ENCODE measurements at regions not wholly inside any gene's neighbourhood (a gene's known extent, or its start where the extent isn't known, plus 50 kb on each side); places are given as distances from the start of the nearest gene placed in this dataset.

DNA sequence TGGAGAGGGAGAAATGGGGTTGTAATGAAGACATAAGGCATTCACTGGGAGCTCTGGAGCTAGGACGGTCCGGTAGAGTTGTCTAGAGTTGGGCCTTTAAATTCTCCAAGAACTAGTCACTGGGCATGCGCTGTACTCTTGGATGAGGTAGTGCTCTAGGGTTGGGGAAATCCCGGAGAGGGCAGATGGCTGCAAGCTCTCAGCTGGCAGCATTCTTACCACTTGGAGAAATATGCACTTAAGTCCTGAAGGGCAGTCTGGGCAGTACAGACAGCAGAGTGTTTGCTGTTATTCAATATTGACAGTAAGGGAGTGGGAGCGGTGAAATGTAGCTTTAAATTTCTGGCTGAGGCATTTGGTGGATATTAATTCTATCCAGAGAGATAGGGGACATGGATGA, 214.6 kb downstream of the RDH14 start:
- Mint-ChIP-seq H3K36me3 (ENCODE audit: low read depth) (no peaks in the 10 kb centered on the region), H3K9me3 (peaks cover 2% of the 10 kb centered on the region), H3K27ac (no peak overlapping the region), H3K4me3 (no peak overlapping the region), H3K27me3 (no peaks in the 10 kb centered on the region), H3K4me1 (no peaks in the 10 kb centered on the region)
- TF ChIP-seq, protein P1, sequence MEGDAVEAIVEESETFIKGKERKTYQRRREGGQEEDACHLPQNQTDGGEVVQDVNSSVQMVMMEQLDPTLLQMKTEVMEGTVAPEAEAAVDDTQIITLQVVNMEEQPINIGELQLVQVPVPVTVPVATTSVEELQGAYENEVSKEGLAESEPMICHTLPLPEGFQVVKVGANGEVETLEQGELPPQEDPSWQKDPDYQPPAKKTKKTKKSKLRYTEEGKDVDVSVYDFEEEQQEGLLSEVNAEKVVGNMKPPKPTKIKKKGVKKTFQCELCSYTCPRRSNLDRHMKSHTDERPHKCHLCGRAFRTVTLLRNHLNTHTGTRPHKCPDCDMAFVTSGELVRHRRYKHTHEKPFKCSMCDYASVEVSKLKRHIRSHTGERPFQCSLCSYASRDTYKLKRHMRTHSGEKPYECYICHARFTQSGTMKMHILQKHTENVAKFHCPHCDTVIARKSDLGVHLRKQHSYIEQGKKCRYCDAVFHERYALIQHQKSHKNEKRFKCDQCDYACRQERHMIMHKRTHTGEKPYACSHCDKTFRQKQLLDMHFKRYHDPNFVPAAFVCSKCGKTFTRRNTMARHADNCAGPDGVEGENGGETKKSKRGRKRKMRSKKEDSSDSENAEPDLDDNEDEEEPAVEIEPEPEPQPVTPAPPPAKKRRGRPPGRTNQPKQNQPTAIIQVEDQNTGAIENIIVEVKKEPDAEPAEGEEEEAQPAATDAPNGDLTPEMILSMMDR (IDR thresholded peaks at IDR 0.05): no peak
- ChIA-PET CTCF (no interaction called here), POLR2A (no interaction called here)
- intact Hi-C loops (cut with micrococcal nuclease): no loop called here
- no peak for DNase-seq
- no peak for ATAC-seq (ENCODE audit: low read depth)

DNA sequence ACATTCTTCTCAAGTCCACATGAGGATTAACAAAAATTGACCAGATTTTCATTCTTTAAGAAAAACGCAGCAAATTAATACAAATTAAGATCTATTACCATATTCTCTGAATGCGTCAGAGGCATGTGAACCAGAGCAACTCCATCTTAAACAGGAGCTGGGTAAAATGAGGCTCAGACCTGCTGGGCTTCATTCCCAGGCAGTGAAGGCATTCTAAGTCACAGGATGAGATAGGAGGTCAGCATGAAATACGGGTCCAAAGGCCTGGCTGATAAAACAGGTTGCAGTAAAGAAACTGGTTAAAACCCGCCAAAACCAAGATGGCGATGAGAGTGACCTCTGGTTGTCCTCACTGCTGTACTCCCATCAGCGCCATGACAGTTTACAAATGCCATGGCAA, 217.6 kb downstream of the RDH14 start:
- DNase-seq: no peak
- H3K4me1 Mint-ChIP-seq: no peaks in the 10 kb centered on the region
- peaks cover 2% of the 10 kb centered on the region for H3K9me3 Mint-ChIP-seq
- H3K27me3 Mint-ChIP-seq: peaks cover 3% of the 10 kb centered on the region
- CTCF ChIA-PET: no interaction called here
- no peaks in the 10 kb centered on the region for H3K36me3 Mint-ChIP-seq (ENCODE audit: low read depth)
- intact Hi-C loops (cut with micrococcal nuclease): no loop called here
- H3K4me3 Mint-ChIP-seq: no peak overlapping the region
- TF ChIP-seq, protein P1 (IDR thresholded peaks at IDR 0.05): no peak
- POLR2A ChIA-PET: no interaction called here
- no peak for ATAC-seq (ENCODE audit: low read depth)
- H3K27ac Mint-ChIP-seq: no peak overlapping the region

DNA sequence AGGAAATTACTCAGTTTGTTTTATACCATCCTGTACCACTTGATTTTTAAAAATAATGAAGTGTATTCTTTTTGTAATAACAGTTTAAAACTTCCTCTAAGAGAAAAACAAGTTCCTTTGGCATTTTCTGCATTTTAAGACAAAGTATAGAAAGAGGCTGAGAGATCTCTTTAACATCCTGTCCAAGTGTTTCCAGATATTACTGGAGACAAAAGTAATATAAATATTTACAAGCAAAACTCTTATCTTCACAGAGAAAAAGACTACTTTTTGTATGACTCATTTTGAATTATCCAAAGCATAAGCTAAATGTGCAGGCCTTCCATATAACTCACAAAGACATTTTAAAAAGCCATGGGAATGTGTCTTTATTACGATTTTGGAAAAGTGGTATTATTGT, 221.1 kb downstream of the RDH14 start:
- Mint-ChIP-seq H3K4me1 (no peaks in the 10 kb centered on the region), H3K36me3 (ENCODE audit: low read depth) (no peaks in the 10 kb centered on the region), H3K4me3 (no peak overlapping the region), H3K9me3 (peaks cover 2% of the 10 kb centered on the region), H3K27me3 (peaks cover 11% of the 10 kb centered on the region), H3K27ac (no peak overlapping the region)
- intact Hi-C loops (cut with micrococcal nuclease): no loop called here
- ChIA-PET CTCF (no interaction called here), POLR2A (no interaction called here)
- TF ChIP-seq, protein P1 (IDR thresholded peaks at IDR 0.05): no peak
- ATAC-seq (ENCODE audit: low read depth): no peak
- no peak for DNase-seq

DNA sequence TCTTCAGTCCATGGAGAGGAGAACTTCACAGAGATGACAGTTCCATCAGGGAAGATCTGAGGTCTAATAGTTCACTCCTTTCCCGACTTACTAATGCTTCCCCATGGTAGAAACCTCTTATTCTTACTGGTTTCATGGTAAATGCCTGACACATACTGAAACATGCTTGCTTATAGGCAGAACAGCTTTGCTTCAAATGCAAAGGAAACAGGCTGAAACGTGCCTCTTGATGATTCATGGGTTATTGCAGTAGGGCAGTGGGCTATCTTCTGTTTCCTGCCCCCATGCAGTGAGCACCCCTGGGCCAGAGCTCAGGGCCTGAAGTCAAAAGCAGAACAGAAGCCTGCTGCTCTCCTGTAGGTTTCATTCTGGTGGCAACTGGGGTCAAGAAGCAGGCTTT, 223.5 kb downstream of the RDH14 start:
- no peak overlapping the region for H3K27ac Mint-ChIP-seq

DNA sequence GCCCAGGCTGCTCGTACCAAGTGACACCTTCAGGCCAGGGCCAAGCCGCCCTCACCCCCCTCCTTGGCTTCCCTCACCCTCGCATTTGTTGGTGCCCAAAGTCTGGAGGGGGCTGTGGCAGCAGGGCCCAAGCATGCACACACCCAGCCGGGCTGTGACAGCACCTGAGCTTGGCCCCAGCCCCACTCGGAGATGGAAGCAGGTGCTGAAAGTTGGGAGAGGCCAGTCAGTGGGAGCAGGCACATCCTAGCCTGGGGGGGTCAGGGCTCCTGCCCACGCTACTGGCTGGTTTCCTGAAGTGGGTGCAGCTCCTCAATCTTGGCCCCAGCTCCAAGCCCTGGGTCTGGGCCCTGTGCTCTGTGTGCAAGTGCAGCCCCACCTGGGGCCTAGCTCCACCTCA, 228.0 kb downstream of the RDH14 start:
- TF ChIP-seq, protein P1 (IDR thresholded peaks at IDR 0.05): no peak
- DNase-seq (no peak), ATAC-seq (ENCODE audit: low read depth) (no peak)
- Mint-ChIP-seq H3K36me3 (ENCODE audit: low read depth) (no peaks in the 10 kb centered on the region), H3K27ac (no peak overlapping the region), H3K4me3 (no peak overlapping the region), H3K4me1 (no peaks in the 10 kb centered on the region), H3K9me3 (no peaks in the 10 kb centered on the region), H3K27me3 (peaks cover 7% of the 10 kb centered on the region)
- POLR2A ChIA-PET: no interaction called here
- CTCF ChIA-PET: no interaction called here
- intact Hi-C loops (cut with micrococcal nuclease): no loop called here

More for the DNA sequence above, 223.5 kb downstream of the RDH14 start:
- Mint-ChIP-seq H3K4me3 (no peak overlapping the region), H3K36me3 (ENCODE audit: low read depth) (no peaks in the 10 kb centered on the region), H3K27me3 (peaks cover 11% of the 10 kb centered on the region), H3K4me1 (no peaks in the 10 kb centered on the region), H3K9me3 (peaks cover 2% of the 10 kb centered on the region)
- CTCF ChIA-PET: no interaction called here
- no peak for ATAC-seq (ENCODE audit: low read depth)
- POLR2A ChIA-PET: no interaction called here
- intact Hi-C loops (cut with micrococcal nuclease): no loop called here
- no peak for DNase-seq
- TF ChIP-seq, protein P1 (IDR thresholded peaks at IDR 0.05): no peak

All from activated B cell treated with CpG ODN at 0.5 μM for 24 hours (primary cell).